OCI-LY3 (cell line): ENCODE measurements at regions not wholly inside any gene's neighbourhood (a gene's known extent, or its start where the extent isn't known, plus 50 kb on each side); places are given as distances from the start of the nearest gene placed in this dataset.

Source experiments
- EZH2phosphoT487 ChIP-seq: fragments of 200-600 bp; shearing (Covaris generic); IDR thresholded peaks from 2 replicates; pipeline ENCODE4 v1.6.1; 2018; ENCODE audit warnings: antibody characterized with exemption, mixed run types, low read depth
- TF ChIP-seq, protein P1 (sequence below): fragments of 200-600, 300-600 bp; sonication (generic); IDR thresholded peaks from 2 replicates; pipeline ENCODE4 v1.5.1; 2014; ENCODE audit warnings: antibody characterized with exemption, low read length, low read depth

DNA sequence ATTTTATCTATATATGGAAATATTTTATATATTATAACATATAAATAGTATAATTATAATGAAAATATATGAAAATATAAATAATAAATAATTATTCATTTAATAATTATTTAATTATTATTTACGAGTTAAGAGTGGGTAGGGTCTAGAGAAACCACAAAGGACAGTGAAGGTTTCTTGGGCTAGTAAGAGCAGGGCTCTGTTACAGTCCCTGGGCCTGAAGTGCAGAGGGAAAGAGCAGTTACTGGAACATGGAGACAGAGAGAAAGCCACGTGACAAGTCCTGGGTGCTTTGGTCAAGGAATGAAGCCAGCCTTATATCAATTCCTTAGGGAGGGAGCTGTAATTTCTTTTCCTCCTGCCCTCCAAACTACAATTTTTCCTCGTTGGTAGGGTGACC lies 117.2 kb upstream of the OLIG2 start:
- TF ChIP-seq EZH2phosphoT487: no peak
- TF ChIP-seq, protein P1, sequence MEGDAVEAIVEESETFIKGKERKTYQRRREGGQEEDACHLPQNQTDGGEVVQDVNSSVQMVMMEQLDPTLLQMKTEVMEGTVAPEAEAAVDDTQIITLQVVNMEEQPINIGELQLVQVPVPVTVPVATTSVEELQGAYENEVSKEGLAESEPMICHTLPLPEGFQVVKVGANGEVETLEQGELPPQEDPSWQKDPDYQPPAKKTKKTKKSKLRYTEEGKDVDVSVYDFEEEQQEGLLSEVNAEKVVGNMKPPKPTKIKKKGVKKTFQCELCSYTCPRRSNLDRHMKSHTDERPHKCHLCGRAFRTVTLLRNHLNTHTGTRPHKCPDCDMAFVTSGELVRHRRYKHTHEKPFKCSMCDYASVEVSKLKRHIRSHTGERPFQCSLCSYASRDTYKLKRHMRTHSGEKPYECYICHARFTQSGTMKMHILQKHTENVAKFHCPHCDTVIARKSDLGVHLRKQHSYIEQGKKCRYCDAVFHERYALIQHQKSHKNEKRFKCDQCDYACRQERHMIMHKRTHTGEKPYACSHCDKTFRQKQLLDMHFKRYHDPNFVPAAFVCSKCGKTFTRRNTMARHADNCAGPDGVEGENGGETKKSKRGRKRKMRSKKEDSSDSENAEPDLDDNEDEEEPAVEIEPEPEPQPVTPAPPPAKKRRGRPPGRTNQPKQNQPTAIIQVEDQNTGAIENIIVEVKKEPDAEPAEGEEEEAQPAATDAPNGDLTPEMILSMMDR: no peak
